Panc1 (cell line): ENCODE measurements at regions not wholly inside any gene's neighbourhood (a gene's known extent, or its start where the extent isn't known, plus 50 kb on each side); places are given as distances from the start of the nearest gene placed in this dataset.

ENCODE experiments used
- TF ChIP-seq, protein P1 (sequence below): fragments of 450-650 bp; IDR thresholded peaks from 2 replicates; pipeline ENCODE4 v1.5.1; 2017; ENCODE audit warnings: mild to moderate bottlenecking
- TF ChIP-seq, protein P2 (sequence below), 2 experiments: IDR thresholded peaks; 2 replicates each; pipeline ENCODE4 v1.6.1; 2011 to 2012; ENCODE audit warnings: low read depth in 2 of 2, control low read depth in 1 of 2, low read length in 1 of 2, mild to moderate bottlenecking in 1 of 2, moderate library complexity in 1 of 2; ENCODE audit not compliant: insufficient read depth in 1 of 2

DNA sequence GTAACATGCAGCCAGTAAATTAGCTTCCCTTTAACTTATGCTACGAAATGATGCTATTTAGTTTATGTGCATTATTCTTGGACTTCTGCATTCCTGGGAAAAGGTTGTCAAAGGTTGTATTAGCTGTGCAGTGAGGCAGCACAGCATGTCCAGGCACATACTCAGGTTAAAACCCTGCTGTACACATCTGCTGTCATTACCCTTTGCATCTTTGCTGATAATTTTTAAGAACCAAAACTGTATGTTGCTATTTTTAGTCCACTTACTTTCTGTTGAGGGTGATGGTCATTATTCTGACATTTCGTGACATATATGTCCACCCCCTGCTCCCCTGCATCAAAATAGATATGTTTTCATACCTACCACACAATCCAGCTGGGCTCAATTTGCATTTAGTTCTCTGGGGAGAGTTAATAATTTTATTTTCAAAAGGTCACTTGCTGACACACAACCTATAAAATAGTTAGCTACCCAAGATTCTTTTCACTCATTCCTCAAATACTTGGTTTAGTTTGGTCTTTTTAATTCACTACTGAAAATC is 142.5 kb upstream of the SPACA1 start:
- TF ChIP-seq, protein P1, sequence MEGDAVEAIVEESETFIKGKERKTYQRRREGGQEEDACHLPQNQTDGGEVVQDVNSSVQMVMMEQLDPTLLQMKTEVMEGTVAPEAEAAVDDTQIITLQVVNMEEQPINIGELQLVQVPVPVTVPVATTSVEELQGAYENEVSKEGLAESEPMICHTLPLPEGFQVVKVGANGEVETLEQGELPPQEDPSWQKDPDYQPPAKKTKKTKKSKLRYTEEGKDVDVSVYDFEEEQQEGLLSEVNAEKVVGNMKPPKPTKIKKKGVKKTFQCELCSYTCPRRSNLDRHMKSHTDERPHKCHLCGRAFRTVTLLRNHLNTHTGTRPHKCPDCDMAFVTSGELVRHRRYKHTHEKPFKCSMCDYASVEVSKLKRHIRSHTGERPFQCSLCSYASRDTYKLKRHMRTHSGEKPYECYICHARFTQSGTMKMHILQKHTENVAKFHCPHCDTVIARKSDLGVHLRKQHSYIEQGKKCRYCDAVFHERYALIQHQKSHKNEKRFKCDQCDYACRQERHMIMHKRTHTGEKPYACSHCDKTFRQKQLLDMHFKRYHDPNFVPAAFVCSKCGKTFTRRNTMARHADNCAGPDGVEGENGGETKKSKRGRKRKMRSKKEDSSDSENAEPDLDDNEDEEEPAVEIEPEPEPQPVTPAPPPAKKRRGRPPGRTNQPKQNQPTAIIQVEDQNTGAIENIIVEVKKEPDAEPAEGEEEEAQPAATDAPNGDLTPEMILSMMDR: no peak
- TF ChIP-seq, protein P2, sequence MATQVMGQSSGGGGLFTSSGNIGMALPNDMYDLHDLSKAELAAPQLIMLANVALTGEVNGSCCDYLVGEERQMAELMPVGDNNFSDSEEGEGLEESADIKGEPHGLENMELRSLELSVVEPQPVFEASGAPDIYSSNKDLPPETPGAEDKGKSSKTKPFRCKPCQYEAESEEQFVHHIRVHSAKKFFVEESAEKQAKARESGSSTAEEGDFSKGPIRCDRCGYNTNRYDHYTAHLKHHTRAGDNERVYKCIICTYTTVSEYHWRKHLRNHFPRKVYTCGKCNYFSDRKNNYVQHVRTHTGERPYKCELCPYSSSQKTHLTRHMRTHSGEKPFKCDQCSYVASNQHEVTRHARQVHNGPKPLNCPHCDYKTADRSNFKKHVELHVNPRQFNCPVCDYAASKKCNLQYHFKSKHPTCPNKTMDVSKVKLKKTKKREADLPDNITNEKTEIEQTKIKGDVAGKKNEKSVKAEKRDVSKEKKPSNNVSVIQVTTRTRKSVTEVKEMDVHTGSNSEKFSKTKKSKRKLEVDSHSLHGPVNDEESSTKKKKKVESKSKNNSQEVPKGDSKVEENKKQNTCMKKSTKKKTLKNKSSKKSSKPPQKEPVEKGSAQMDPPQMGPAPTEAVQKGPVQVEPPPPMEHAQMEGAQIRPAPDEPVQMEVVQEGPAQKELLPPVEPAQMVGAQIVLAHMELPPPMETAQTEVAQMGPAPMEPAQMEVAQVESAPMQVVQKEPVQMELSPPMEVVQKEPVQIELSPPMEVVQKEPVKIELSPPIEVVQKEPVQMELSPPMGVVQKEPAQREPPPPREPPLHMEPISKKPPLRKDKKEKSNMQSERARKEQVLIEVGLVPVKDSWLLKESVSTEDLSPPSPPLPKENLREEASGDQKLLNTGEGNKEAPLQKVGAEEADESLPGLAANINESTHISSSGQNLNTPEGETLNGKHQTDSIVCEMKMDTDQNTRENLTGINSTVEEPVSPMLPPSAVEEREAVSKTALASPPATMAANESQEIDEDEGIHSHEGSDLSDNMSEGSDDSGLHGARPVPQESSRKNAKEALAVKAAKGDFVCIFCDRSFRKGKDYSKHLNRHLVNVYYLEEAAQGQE (IDR thresholded peaks at IDR 0.05; ENCODE audit: insufficient read depth in 1 of 2, low read depth in 2 of 2, low read length in 1 of 2): no peak
